SIG-M5 (cell line): ENCODE measurements at regions not wholly inside any gene's neighbourhood (a gene's known extent, or its start where the extent isn't known, plus 50 kb on each side); places are given as distances from the start of the nearest gene placed in this dataset.
"Not testable (repeated sequence)": the region's sequence is repeated elsewhere in the genome, so short reads cannot be mapped to it uniquely, and the experiment has no call there.

ENCODE experiments used
- DNase-seq: peaks from one replicate; lab custom pipeline; 2025; lab: John Stamatoyannopoulos, UW

GRCh38 chr3:72660270-72661114, 187.8 kb downstream of the SHQ1 start:
- no peak for DNase-seq

- DNase-seq = no peak
These were observed 188.6 kb downstream of the SHQ1 start for GRCh38 chr3:72659596-72659995.

- DNase-seq = no peak
These were observed 189.1 kb downstream of the SHQ1 start for GRCh38 chr3:72659188-72659587.

GRCh38 chr3:72658466-72659100, 189.7 kb downstream of the SHQ1 start:
- DNase-seq = no peak

- no peak for DNase-seq
These were observed 190.6 kb downstream of the SHQ1 start for GRCh38 chr3:72657666-72658065.

- no peak for DNase-seq
These were observed 192.5 kb downstream of the SHQ1 start for GRCh38 chr3:72655723-72656122.

GRCh38 chr3:72655131-72655551, 193.1 kb downstream of the SHQ1 start:
- no peak for DNase-seq

GRCh38 chr3:72652395-72652794, 195.8 kb downstream of the SHQ1 start:
- DNase-seq = no peak

- DNase-seq = no peak
These were observed 196.7 kb downstream of the SHQ1 start for GRCh38 chr3:72651498-72651897.

- no peak for DNase-seq
These were observed 202.0 kb downstream of the SHQ1 start for GRCh38 chr3:72646263-72646662.

GRCh38 chr3:72643635-72644034, 204.6 kb downstream of the SHQ1 start:
- DNase-seq = not testable (repeated sequence)

GRCh38 chr3:72641684-72642083, 206.6 kb downstream of the SHQ1 start:
- DNase-seq = no peak

GRCh38 chr3:72641072-72641471, 207.2 kb downstream of the SHQ1 start:
- DNase-seq = no peak

GRCh38 chr3:72636969-72637597, 211.2 kb downstream of the SHQ1 start:
- DNase-seq = no peak

GRCh38 chr3:72635551-72635950, 212.7 kb downstream of the SHQ1 start:
- DNase-seq = no peak

GRCh38 chr3:72634128-72634527, 214.1 kb downstream of the SHQ1 start:
- DNase-seq = no peak

GRCh38 chr3:72633534-72633933, 214.7 kb downstream of the SHQ1 start:
- DNase-seq = no peak

GRCh38 chr3:72633121-72633520, 215.1 kb downstream of the SHQ1 start:
- DNase-seq = no peak

GRCh38 chr3:72632129-72632528, 216.1 kb downstream of the SHQ1 start:
- DNase-seq = no peak

- no peak for DNase-seq
These were observed 217.3 kb downstream of the SHQ1 start for GRCh38 chr3:72630969-72631344.

- DNase-seq = no peak
These were observed 217.8 kb downstream of the SHQ1 start for GRCh38 chr3:72630327-72630968.

- peak; percentile 67 for DNase-seq
These were observed 219.0 kb downstream of the SHQ1 start for GRCh38 chr3:72629191-72629631.

- no peak for DNase-seq
These were observed 220.2 kb downstream of the SHQ1 start for GRCh38 chr3:72628065-72628464.
